Mesendoderm (in vitro differentiated cells): ENCODE measurements at regions not wholly inside any gene's neighbourhood (a gene's known extent, or its start where the extent isn't known, plus 50 kb on each side); places are given as distances from the start of the nearest gene placed in this dataset.

Experiments
- DNase-seq: peaks from one replicate; pipeline ENCODE4 v3.0.0; 2013
- H2AK5ac ChIP-seq: 2 replicates; pipeline ENCODE4 v1.6.1; 2013; ENCODE audit warnings: low read length, inconsistent platforms
- H2BK120ac ChIP-seq: 2 replicates; pipeline ENCODE4 v1.6.1; 2013; ENCODE audit warnings: low read depth, mild to moderate bottlenecking, low read length, moderate library complexity, mixed read lengths
- H2BK15ac ChIP-seq: replicated peaks from 2 replicates; pipeline ENCODE4 v1.6.1; 2013; ENCODE audit warnings: low read depth, mild to moderate bottlenecking, moderate library complexity
- H2BK5ac ChIP-seq: 2 replicates; pipeline ENCODE4 v1.6.1; 2013; ENCODE audit warnings: low read length, inconsistent platforms
- H3K18ac ChIP-seq: 2 replicates; pipeline ENCODE4 v1.6.1; 2013; ENCODE audit warnings: mild to moderate bottlenecking, low read length, mixed read lengths
- H3K23ac ChIP-seq: one replicate; pipeline ENCODE4 v1.6.1; 2013; ENCODE audit warnings: low read length
- H3K27ac ChIP-seq: 2 replicates; pipeline ENCODE4 v1.5.1; 2013; ENCODE audit warnings: low read depth, mild to moderate bottlenecking, inconsistent platforms, low read length, moderate library complexity
- H3K27me3 ChIP-seq: 2 replicates; pipeline ENCODE4 v1.6.1; 2013; ENCODE audit warnings: low read length, control low read depth, mild to moderate bottlenecking, inconsistent platforms; ENCODE audit not compliant: insufficient read depth, poor library complexity
- H3K36me3 ChIP-seq: 2 replicates; pipeline ENCODE4 v1.6.1; 2013; ENCODE audit warnings: low read length, inconsistent platforms; ENCODE audit not compliant: control insufficient read depth, insufficient read depth
- H3K4ac ChIP-seq: one replicate; pipeline ENCODE4 v1.6.1; 2013; ENCODE audit warnings: low read depth, mild to moderate bottlenecking, low read length, moderate library complexity
- H3K4me1 ChIP-seq: 2 replicates; pipeline ENCODE4 v1.6.1; 2013; ENCODE audit warnings: low read depth, low read length, inconsistent platforms; ENCODE audit not compliant: control insufficient read depth
- H3K4me2 ChIP-seq: 2 replicates; pipeline ENCODE4 v1.6.1; 2013; ENCODE audit warnings: low read length
- H3K4me3 ChIP-seq: 2 replicates; pipeline ENCODE4 v1.5.1; 2013; ENCODE audit warnings: mild to moderate bottlenecking, low read length
- H3K56ac ChIP-seq: one replicate; pipeline ENCODE4 v1.6.1; 2013; ENCODE audit warnings: low read length
- H3K79me1 ChIP-seq: 2 replicates; pipeline ENCODE4 v1.6.1; 2013; ENCODE audit warnings: low read length, inconsistent platforms
- H3K79me2 ChIP-seq: 2 replicates; pipeline ENCODE4 v1.6.1; 2013; ENCODE audit warnings: mild to moderate bottlenecking, low read length; ENCODE audit not compliant: control insufficient read depth, insufficient read depth
- H3K9ac ChIP-seq: 2 replicates; pipeline ENCODE4 v1.6.1; 2013; ENCODE audit warnings: low read length, inconsistent platforms
- H4K5ac ChIP-seq: one replicate; pipeline ENCODE4 v1.6.1; 2013; ENCODE audit warnings: low read length
- H4K8ac ChIP-seq: one replicate; pipeline ENCODE4 v1.6.1; 2013; ENCODE audit warnings: low read depth, mild to moderate bottlenecking, control low read depth, low read length, moderate library complexity
- WGBS: extraction: QIAGEN DNeasy Blood & Tissue Kit; methylation state at CpG from one replicate; pipeline ENCODE4 v1.1.7; 2013; ENCODE audit warnings: low lambda C conversion rate, missing lambda C conversion rate; ENCODE audit not compliant: insufficient coverage; ENCODE audit errors: extremely low coverage; 5-methylcytosine and 5-hydroxymethylcytosine counted together

- Histone ChIP-seq H2AK5ac (no peak overlapping the region), H3K79me2 (no peaks in the 10 kb centered on the region), H3K9ac (no peak overlapping the region), H3K4me3 (no peak overlapping the region), H3K18ac (no peak overlapping the region), H3K4ac (no peak overlapping the region), H3K27ac (no peak overlapping the region), H4K5ac (no peak overlapping the region), H3K4me2 (no peak overlapping the region), H2BK15ac (no peak overlapping the region), H3K56ac (no peak overlapping the region), H3K27me3 (no peaks in the 10 kb centered on the region), H3K4me1 (no peaks in the 10 kb centered on the region), H2BK5ac (no peak overlapping the region), H3K36me3 (no peaks in the 10 kb centered on the region), H2BK120ac (no peak overlapping the region), H3K23ac (no peak overlapping the region), H3K79me1 (no peaks in the 10 kb centered on the region), H4K8ac (no peak overlapping the region)
- no peak for DNase-seq
- WGBS = 100% methylated on average over 1 of the region's 2 CpGs
Observed at GRCh38 chr18:78208461-78208860, 771.2 kb upstream of the SALL3 start.

GRCh38 chr18:78213361-78213994, 766.1 kb upstream of the SALL3 start:
- Histone ChIP-seq H3K9ac (no peak overlapping the region), H3K79me2 (no peaks in the 10 kb centered on the region), H3K27ac (no peak overlapping the region), H3K23ac (no peak overlapping the region), H3K79me1 (no peaks in the 10 kb centered on the region), H3K4me3 (no peak overlapping the region), H3K18ac (no peak overlapping the region), H2AK5ac (no peak overlapping the region), H2BK5ac (no peak overlapping the region), H3K56ac (no peak overlapping the region), H4K5ac (no peak overlapping the region), H4K8ac (no peak overlapping the region), H3K36me3 (no peaks in the 10 kb centered on the region), H3K4ac (no peak overlapping the region), H2BK120ac (no peak overlapping the region), H2BK15ac (no peak overlapping the region), H3K27me3 (no peaks in the 10 kb centered on the region), H3K4me2 (no peak overlapping the region), H3K4me1 (no peaks in the 10 kb centered on the region)
- DNase-seq = no peak
- no CpG with 5 or more reads among the region's 15 CpGs for WGBS

- Histone ChIP-seq H3K18ac (no peak overlapping the region), H3K79me2 (no peaks in the 10 kb centered on the region), H3K27ac (no peak overlapping the region), H3K4ac (no peak overlapping the region), H3K4me1 (no peaks in the 10 kb centered on the region), H3K4me2 (no peak overlapping the region), H3K56ac (no peak overlapping the region), H2BK15ac (no peak overlapping the region), H2AK5ac (no peak overlapping the region), H3K4me3 (no peak overlapping the region), H3K9ac (no peak overlapping the region), H2BK5ac (no peak overlapping the region), H4K5ac (no peak overlapping the region), H3K36me3 (no peaks in the 10 kb centered on the region), H4K8ac (no peak overlapping the region), H3K79me1 (no peaks in the 10 kb centered on the region), H2BK120ac (no peak overlapping the region), H3K27me3 (no peaks in the 10 kb centered on the region), H3K23ac (no peak overlapping the region)
- no CpG with 5 or more reads among the region's 10 CpGs for WGBS
- DNase-seq = no peak
Observed at GRCh38 chr18:78221496-78221895, 758.1 kb upstream of the SALL3 start.

GRCh38 chr18:78228974-78229373, 750.6 kb upstream of the SALL3 start:
- peak; percentile 67 for DNase-seq
- peak overlapping the region; percentile 45 for H3K9ac ChIP-seq
- H3K4me3 ChIP-seq = no peak overlapping the region
- WGBS = no CpG with 5 or more reads among the region's 19 CpGs
- no peak overlapping the region for H2BK15ac ChIP-seq
- no peak overlapping the region for H4K5ac ChIP-seq
- H3K56ac ChIP-seq = peak overlapping the region; percentile 73
- H2BK5ac ChIP-seq = no peak overlapping the region
- no peak overlapping the region for H2BK120ac ChIP-seq
- no peak overlapping the region for H2AK5ac ChIP-seq
- H3K79me2 ChIP-seq = no peaks in the 10 kb centered on the region
- no peak overlapping the region for H3K27ac ChIP-seq
- H4K8ac ChIP-seq = no peak overlapping the region
- H3K23ac ChIP-seq = peak overlapping the region; percentile 45
- H3K27me3 ChIP-seq = no peaks in the 10 kb centered on the region
- H3K4ac ChIP-seq = no peak overlapping the region
- no peaks in the 10 kb centered on the region for H3K36me3 ChIP-seq
- H3K4me2 ChIP-seq = peak overlapping the region; percentile 25
- H3K4me1 ChIP-seq = no peaks in the 10 kb centered on the region
- no peak overlapping the region for H3K18ac ChIP-seq
- no peaks in the 10 kb centered on the region for H3K79me1 ChIP-seq

- H3K4ac ChIP-seq = no peak overlapping the region
- no peak overlapping the region for H2BK5ac ChIP-seq
- no peak overlapping the region for H3K23ac ChIP-seq
- no peak for DNase-seq
- H3K79me2 ChIP-seq = no peaks in the 10 kb centered on the region
- no peaks in the 10 kb centered on the region for H3K36me3 ChIP-seq
- H3K4me3 ChIP-seq = no peak overlapping the region
- no peak overlapping the region for H3K27ac ChIP-seq
- no peak overlapping the region for H3K18ac ChIP-seq
- H3K9ac ChIP-seq = no peak overlapping the region
- H2BK15ac ChIP-seq = no peak overlapping the region
- no peak overlapping the region for H3K56ac ChIP-seq
- no peak overlapping the region for H4K5ac ChIP-seq
- no peaks in the 10 kb centered on the region for H3K4me1 ChIP-seq
- no peak overlapping the region for H2AK5ac ChIP-seq
- no peaks in the 10 kb centered on the region for H3K27me3 ChIP-seq
- H3K4me2 ChIP-seq = no peak overlapping the region
- no CpG with 5 or more reads among the region's 4 CpGs for WGBS
- no peak overlapping the region for H2BK120ac ChIP-seq
- no peak overlapping the region for H4K8ac ChIP-seq
- H3K79me1 ChIP-seq = no peaks in the 10 kb centered on the region
Observed at GRCh38 chr18:78230911-78231310, 748.7 kb upstream of the SALL3 start.

- no peak overlapping the region for H3K23ac ChIP-seq
- no peak overlapping the region for H3K27ac ChIP-seq
- H2BK120ac ChIP-seq = no peak overlapping the region
- DNase-seq = no peak
- H3K18ac ChIP-seq = no peak overlapping the region
- no peaks in the 10 kb centered on the region for H3K27me3 ChIP-seq
- no peaks in the 10 kb centered on the region for H3K4me1 ChIP-seq
- no peaks in the 10 kb centered on the region for H3K79me1 ChIP-seq
- no peak overlapping the region for H2BK5ac ChIP-seq
- H3K4me3 ChIP-seq = no peak overlapping the region
- no peak overlapping the region for H3K4ac ChIP-seq
- no peak overlapping the region for H3K56ac ChIP-seq
- no peak overlapping the region for H4K8ac ChIP-seq
- H3K4me2 ChIP-seq = no peak overlapping the region
- no peak overlapping the region for H2AK5ac ChIP-seq
- no peaks in the 10 kb centered on the region for H3K36me3 ChIP-seq
- WGBS = no CpG with 5 or more reads among the region's 11 CpGs
- no peak overlapping the region for H4K5ac ChIP-seq
- no peaks in the 10 kb centered on the region for H3K79me2 ChIP-seq
- H2BK15ac ChIP-seq = no peak overlapping the region
- no peak overlapping the region for H3K9ac ChIP-seq
Observed at GRCh38 chr18:78232196-78232595, 747.4 kb upstream of the SALL3 start.
